HFF-Myc (cell line): ENCODE measurements at regions not wholly inside any gene's neighbourhood (a gene's known extent, or its start where the extent isn't known, plus 50 kb on each side); places are given as distances from the start of the nearest gene placed in this dataset.

ENCODE experiments used
- DNase-seq: peaks from one replicate; pipeline ENCODE4 v3.0.0-alpha.2; 2011; ENCODE audit warnings: low read depth; ENCODE audit errors: extremely low read depth
- H3K4me3 ChIP-seq: replicated peaks from 2 replicates; pipeline ENCODE4 v1.5.1; 2011; ENCODE audit warnings: low read depth, mild to moderate bottlenecking, control low read depth, low read length
- TF ChIP-seq, protein P1 (sequence below): IDR thresholded peaks from 2 replicates; pipeline ENCODE4 v1.5.1; 2012; ENCODE audit warnings: mild to moderate bottlenecking, low read depth, low read length, control low read depth; ENCODE audit errors: missing control alignments

DNA sequence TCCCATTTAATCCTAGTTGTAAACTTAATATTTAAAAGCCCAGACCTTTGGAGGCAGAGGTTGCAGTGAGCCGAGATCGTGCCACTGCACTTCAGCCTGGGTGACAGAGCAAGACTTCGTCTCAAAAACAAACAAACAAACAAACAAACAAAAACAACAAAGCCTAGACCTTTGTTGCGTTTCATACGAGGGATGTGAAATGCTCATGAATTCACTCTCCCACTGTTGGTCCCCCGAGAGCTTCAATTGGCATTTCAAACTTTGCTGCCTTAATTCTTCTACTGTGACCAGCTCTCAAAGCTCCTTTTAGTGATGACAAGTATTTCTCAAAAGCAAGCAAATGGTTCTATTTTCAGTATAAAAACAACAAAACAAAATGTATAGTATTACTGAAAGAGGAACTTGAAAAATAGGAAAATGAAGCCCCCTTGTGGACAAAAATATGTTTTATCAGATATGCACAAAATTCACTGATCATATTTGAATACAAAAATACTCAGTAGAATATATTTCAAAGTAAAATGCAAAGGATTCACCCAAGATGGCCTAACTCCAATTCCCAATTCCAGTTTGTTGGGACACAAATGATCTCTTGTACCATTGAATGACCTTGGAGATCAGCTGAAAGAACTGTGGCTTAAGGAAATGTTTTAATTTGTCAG is 140.4 kb downstream of the ESM1 start:
- TF ChIP-seq, protein P1, sequence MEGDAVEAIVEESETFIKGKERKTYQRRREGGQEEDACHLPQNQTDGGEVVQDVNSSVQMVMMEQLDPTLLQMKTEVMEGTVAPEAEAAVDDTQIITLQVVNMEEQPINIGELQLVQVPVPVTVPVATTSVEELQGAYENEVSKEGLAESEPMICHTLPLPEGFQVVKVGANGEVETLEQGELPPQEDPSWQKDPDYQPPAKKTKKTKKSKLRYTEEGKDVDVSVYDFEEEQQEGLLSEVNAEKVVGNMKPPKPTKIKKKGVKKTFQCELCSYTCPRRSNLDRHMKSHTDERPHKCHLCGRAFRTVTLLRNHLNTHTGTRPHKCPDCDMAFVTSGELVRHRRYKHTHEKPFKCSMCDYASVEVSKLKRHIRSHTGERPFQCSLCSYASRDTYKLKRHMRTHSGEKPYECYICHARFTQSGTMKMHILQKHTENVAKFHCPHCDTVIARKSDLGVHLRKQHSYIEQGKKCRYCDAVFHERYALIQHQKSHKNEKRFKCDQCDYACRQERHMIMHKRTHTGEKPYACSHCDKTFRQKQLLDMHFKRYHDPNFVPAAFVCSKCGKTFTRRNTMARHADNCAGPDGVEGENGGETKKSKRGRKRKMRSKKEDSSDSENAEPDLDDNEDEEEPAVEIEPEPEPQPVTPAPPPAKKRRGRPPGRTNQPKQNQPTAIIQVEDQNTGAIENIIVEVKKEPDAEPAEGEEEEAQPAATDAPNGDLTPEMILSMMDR = no peak
- DNase-seq = peak; percentile 69
- no peak overlapping the region for H3K4me3 ChIP-seq

DNA sequence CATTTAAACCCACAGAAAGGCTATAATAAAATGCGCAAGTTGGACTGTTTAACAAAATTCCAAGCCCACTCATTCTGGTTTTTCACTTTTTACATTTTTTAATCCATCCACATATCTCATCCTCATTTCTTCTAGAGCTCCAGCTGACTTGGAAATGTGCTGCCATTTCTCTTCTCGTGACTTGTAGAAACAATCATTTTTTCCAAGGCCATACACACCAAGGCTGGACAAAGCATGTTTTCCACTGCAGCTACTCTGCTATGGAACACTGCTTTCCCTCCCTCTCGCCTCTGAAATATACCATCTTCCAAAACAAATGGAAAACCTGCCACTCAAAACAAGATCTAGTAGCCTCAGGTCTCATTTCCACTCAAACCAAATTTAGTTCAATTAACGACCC is 141.1 kb downstream of the ESM1 start:
- TF ChIP-seq, protein P1 = no peak
- no peak for DNase-seq
- no peak overlapping the region for H3K4me3 ChIP-seq

DNA sequence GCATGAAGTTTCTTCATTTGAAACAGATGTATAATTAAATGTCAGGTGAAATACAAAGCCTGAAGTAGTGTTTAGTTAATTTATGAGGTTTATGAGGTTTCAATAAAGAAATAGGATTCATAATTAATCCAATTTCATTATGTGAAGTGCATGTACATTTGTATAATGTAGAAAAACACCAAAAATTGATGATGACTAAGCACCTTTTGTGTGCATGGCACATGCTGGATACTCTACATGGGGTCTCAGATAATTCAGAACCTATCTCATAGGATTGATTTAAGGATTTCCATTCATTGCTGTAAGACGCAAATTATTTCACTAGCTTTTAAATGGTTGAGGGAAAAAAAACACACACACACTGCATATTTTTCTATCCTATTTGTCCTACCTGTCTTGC is 143.9 kb downstream of the ESM1 start:
- no peak for DNase-seq
- no peak overlapping the region for H3K4me3 ChIP-seq
- TF ChIP-seq, protein P1 = no peak

DNA sequence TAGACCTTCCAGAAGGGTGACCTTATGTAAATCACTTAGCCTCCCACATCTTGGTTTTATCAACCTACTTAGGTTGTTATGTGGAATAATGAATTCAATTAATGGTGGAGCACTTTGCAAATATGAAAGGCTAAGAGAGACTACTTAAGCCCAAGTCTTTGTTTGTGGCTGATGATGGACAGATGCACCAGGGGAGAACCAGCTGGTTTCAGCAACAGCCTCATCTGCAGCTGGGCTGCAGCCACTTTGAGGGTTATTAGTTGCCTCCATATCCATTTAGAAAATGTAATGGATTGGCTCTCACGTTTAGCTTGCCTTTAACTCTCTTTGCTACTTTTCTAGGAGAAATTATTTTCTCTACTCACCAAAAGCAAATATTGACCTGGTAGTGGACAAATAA is 146.6 kb downstream of the ESM1 start:
- H3K4me3 ChIP-seq = no peak overlapping the region
- TF ChIP-seq, protein P1 = no peak
- no peak for DNase-seq

DNA sequence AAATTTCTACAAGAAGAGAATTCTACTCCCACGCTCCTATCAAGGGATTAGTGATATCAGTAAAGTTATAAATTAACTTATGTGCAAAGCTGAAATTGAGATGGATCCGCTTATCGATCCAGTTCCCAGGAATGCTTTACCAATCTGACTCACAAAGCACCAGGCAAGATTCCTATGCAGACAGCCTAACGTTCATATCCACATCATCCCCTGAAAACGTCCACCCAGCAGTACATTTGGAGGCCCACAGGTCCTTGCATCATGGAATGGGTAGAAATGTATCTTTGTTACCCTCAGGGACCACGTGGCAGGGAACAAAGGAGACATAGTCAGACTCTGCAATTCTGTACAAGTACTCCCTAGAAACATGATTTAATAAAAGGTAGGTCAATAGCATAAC is 147.4 kb downstream of the ESM1 start:
- DNase-seq = no peak
- TF ChIP-seq, protein P1 = no peak
- H3K4me3 ChIP-seq = no peak overlapping the region

DNA sequence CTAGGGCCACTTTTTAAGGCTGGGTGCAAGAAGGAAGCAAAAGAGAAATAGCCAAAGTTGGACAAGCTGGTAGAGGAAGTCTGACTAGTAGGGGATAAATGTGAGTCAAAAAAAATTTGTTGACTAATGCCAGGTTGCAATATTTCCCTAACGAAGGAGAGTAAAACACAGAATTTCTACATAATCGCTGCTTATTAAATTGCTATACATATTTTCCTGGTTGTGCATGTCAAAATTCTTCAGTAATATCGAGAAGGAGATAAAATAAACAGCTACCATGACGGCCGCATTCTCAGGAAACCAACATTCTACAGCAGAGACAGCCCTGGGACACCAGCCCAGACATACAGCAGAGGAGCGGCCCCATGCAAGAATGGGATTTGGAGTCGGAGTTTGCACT is 148.3 kb downstream of the ESM1 start:
- TF ChIP-seq, protein P1 = no peak
- no peak for DNase-seq
- no peak overlapping the region for H3K4me3 ChIP-seq

DNA sequence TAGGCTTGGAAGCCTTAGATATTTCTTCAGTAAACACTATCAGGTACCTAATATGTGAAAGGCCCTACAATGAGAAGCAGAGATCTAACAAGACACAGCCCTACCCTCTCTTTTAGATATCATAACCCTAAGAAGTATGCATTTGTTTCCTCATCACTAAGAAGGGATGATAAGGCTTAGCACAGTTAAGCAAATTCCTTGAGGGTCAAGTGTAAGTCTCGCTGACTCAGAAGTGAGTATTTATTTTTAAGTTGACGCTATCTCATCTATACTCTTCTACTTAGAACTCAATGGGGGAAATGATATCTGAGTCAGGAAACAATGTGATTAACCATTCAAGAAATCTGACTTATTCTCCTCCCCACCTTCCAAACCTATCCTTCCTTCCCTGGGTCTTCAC is 149.7 kb downstream of the ESM1 start:
- no peak for DNase-seq
- no peak overlapping the region for H3K4me3 ChIP-seq
- TF ChIP-seq, protein P1 = no peak
